NCI-H1436 (cell line): ENCODE measurements at regions not wholly inside any gene's neighbourhood (a gene's known extent, or its start where the extent isn't known, plus 50 kb on each side); places are given as distances from the start of the nearest gene placed in this dataset.
"Not testable (repeated sequence)": the region's sequence is repeated elsewhere in the genome, so short reads cannot be mapped to it uniquely, and the experiment has no call there.

Source experiments
- DNase-seq: peaks from one replicate; lab custom pipeline; 2025; lab: John Stamatoyannopoulos, UW

- DNase-seq: no peak
Measured at GRCh38 chr11:24253237-24253760, 243.6 kb upstream of the LUZP2 start.

DNA sequence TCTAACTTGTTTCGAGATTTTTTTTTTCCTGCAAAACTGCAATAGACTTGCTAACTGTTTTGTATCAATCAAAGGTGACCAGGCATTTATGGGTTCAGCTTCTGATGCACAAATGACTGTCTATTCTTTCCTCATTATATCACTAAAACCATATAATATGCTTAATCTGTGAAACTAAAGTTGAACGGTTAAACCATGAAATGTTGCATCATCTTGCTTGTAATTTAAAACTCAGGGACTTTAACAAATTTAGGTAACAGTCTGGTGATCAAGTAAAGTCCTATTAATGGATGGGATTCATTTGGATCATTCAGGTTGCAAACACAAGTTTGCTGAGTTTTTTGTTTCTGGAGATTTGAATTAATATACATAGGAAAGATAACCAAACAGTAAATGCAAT, 232.0 kb upstream of the LUZP2 start:
- no peak for DNase-seq

DNA sequence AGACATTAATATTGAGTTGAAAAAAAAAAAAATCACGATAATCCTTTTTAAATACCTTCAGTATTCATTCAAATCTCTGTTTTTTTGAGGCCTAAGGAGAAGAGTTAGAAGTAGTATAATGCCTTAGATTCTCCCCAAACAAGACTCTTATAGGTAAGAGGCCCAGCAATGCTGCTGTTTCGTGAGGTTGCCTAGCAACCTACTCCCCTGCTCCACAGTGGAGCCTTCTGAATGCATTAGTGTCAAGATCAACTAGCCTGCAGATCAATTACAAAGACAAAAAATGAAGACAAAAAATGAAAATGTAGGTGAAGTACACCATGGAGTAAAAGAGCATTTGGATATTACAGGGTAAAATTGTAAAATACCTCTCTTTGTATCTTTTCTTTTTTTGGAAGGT, 229.8 kb upstream of the LUZP2 start:
- no peak for DNase-seq

DNA sequence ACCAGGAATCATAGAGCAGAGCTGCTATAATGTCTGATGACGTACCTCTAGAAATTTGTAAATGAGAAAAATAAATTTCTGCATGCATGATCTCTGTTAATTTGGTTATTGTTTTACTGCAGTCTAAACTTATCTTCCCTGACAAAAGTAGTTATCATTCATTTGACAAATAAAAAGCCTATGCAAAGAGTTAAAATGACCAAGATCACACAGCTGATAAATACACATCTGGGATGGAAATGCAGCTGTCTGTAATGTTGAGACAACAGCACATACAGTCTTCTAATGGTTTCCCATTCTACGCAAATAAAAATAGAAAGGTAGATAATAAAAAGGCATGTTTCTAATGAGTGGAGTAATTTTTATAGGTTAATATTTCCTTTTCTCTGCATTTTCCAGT, 225.1 kb upstream of the LUZP2 start:
- no peak for DNase-seq

DNA sequence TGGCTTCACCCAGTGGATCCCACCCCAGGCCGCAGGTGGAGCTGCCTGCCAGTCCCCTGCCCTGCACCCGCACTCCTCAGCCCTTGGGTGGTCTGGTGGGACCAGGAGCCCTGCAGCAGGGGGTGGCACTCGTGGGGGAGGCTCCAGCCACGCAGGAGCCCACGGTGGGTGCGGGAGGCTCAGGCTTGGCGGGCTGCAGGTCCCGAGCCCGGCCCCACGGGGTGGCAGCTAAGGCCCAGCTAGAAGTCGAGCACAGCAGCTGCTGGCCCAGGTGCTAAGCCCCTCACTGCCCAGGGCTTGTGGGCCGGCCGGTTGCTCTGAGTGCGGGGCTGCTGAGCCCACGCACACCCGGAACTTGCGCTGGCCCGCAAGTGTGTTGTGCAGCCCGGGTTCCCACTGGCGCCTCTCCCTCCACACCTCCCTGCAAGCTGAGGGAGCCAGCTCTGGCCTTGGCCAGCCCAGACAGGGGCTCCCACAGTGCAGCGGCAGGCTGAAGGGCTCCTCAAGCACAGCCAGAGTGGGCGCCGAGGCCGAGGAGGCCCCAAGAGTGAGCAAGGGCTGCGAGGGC, 222.6 kb upstream of the LUZP2 start:
- DNase-seq: not testable (repeated sequence)

GRCh38 chr11:24286238-24286637, 210.6 kb upstream of the LUZP2 start:
- DNase-seq: no peak

DNA sequence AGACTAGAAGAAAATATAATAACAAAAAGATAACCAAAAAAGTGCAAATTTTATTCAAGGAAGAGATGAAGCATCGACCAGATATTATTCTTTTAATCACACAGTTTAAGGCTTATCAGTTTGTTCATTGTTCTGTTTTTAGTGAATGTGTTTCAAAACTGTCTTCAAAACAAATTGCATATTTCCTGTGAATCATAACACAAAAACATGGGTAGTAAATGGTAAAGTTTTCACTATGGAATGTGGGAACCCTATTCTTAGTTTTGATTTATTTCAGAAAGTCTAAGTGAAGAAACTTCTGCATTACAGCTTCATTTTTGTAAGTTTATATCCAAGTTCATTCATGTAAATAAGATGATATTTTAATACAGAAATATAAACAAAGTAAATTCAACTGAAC, 207.6 kb upstream of the LUZP2 start:
- no peak for DNase-seq

DNA sequence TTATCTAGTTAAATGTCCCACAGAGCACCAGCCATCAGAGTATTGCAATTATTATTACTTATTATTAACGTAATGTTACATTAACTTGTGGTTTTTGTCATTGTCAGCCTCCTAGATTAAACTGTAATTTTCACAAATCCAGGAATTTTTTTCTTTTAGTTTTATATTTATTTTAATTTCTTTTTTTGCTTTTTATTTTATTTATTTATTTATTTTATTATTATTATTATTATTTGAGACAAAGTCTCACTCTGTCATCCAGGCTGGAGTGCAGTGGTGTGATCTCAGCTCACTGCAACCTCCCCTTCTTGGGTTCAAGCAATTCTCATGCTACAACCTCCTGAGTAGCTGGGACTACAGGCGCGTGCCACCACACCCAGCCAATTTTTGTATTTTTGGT, 202.9 kb upstream of the LUZP2 start:
- no peak for DNase-seq

DNA sequence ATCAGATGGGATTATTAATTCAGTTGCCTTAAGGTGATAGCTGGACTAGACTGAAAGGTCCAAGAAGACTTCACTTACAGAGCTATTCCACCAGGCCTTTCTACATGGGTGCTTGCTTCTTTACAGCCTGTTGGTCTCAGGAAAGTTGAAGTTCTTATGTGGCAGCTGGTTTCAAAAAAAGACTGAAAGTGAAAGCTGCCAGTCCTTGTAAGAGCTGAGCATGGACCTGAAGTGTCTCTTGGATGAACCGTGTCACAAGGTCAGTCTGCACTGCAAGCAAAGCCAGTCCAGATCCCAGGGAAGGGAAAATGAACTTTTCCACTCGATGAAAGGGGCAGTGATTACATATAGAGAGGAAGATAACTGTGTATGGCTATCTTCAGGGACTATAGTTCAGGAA, 201.5 kb upstream of the LUZP2 start:
- no peak for DNase-seq

GRCh38 chr11:24297461-24297860, 199.4 kb upstream of the LUZP2 start:
- no peak for DNase-seq

DNA sequence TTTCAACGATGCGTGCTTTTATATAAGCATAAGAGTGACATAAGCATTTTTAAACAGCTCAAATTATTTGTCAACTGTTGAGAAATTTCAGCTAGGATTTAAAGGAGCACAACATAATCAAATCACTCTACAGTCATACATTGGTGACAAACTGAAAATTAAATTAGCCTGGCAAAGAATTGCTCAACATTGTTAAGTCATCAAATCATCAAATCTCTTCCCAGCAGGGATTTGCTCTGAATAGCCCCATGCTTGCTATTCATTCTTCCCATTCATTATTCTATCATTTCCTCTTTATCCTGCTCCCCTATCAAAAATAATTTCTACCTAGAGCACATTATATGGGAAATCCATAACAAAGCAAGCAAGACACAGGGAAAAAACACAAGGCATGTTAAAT, 198.7 kb upstream of the LUZP2 start:
- no peak for DNase-seq

DNA sequence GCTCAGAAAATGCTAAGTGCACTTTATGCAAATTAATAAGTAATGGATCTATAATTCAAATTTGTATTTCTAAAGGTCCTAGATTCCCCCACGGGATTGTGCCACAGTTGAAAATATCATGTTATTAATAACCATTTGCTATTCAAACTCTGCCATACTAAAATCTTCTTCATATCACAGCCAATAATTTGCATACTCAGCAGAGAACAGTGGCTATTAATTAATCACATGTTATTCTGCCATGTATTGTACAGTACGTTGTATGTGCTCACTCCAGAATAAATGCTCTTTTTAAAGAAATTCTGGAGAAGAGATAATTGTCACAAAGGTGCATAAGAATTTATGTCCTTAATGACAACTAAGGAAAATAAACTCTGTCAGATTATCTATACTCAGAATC, 184.9 kb upstream of the LUZP2 start:
- no peak for DNase-seq

- DNase-seq: no peak
Measured at GRCh38 chr11:24312464-24313238, 184.2 kb upstream of the LUZP2 start.

GRCh38 chr11:24321229-24321628, 175.6 kb upstream of the LUZP2 start:
- DNase-seq: no peak

- no peak for DNase-seq
Measured at GRCh38 chr11:24324211-24324610, 172.6 kb upstream of the LUZP2 start.

DNA sequence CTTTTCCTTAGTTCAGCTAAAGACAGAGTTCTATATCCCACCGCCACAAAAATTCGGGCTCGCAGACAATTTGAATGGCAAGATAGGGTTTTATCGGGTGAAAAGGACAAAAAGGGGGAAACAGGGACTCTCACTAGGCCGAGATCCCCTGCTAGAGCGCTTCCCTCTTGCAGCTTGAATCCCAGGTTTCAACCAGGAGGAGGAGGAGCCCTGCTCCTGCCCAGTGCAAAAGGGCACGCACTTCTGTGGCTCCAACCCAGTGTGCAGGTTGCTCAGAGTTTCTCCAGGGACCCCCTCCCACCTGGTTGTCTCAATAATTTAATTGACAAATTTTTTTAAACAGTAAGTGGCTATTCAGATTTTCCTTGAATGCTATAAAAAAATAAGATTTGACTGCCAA, 152.6 kb upstream of the LUZP2 start:
- no peak for DNase-seq

- DNase-seq: no peak
Measured at GRCh38 chr11:24348908-24349307, 147.9 kb upstream of the LUZP2 start.

GRCh38 chr11:24351179-24351578, 145.7 kb upstream of the LUZP2 start:
- DNase-seq: no peak

DNA sequence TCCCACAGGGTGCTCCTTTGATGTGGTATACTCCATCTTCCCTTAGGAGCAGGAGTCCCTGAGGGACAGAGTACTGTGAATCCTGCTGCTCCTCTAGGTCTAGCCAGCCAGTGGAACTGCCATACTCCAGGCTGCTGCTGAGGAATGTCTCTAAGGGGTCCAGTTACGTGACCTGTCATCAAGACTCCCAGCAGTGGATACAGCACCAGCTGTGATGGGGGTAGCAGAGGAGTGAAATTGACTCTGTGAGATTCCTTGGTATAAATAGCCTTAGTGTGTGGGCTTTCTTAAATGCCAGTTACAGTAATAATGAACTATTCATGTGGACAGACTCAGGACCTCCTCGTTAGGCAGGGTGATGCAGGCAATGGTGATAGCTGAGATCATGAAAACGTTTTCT, 140.4 kb upstream of the LUZP2 start:
- no peak for DNase-seq

GRCh38 chr11:24357620-24358410, 139.0 kb upstream of the LUZP2 start:
- DNase-seq: no peak

- DNase-seq: no peak
Measured at GRCh38 chr11:24372491-24372890, 124.4 kb upstream of the LUZP2 start.

DNA sequence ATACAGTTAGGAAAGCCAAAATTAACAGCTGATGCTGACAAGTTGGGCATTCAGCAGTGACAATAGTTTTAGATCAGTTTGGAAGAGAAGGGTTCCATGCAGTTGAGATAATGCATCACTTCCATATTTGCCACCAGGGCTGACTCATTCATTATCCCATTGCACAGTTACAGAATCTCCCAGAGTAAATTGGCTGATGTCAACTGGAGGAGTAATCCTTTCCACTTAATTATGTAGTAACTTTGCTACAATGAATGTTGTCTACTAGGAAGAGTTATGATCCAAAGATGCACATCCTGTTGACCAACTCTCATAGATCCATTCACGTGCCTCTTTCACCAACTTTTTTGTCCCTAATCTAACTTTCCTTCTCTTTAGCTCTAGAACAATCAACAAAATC, 123.3 kb upstream of the LUZP2 start:
- DNase-seq: no peak

GRCh38 chr11:24375351-24375750, 121.5 kb upstream of the LUZP2 start:
- no peak for DNase-seq
